HFFc6 (cell line): ENCODE measurements at regions not wholly inside any gene's neighbourhood (a gene's known extent, or its start where the extent isn't known, plus 50 kb on each side); places are given as distances from the start of the nearest gene placed in this dataset.

Source experiments
- DNase-seq: peaks from one replicate; pipeline ENCODE4 v3.0.0-alpha.2; 2018
- H3K27ac Mint-ChIP-seq: 2 replicates; pipeline ENCODE4 v1.8.0; 2020; ENCODE audit warnings: mild to moderate bottlenecking, mixed read lengths
- H3K27me3 Mint-ChIP-seq: 2 replicates; pipeline ENCODE4 v1.8.0; 2021; ENCODE audit warnings: mild to moderate bottlenecking, moderate library complexity, mixed read lengths; ENCODE audit not compliant: insufficient read depth
- H3K36me3 Mint-ChIP-seq: 2 replicates; pipeline ENCODE4 v1.8.0; 2021; ENCODE audit warnings: low read depth, mixed read lengths
- H3K4me1 Mint-ChIP-seq: 2 replicates; pipeline ENCODE4 v1.8.0; 2020; ENCODE audit warnings: low read depth, mixed read lengths
- H3K4me3 Mint-ChIP-seq: 2 replicates; pipeline ENCODE4 v1.8.0; 2020; ENCODE audit warnings: mild to moderate bottlenecking, moderate library complexity, mixed read lengths
- H3K9me3 Mint-ChIP-seq: 2 replicates; pipeline ENCODE4 v1.8.0; 2020; ENCODE audit warnings: mild to moderate bottlenecking, mixed read lengths
- TF ChIP-seq, protein P1 (sequence below): fragments of 200-600 bp; sonication (generic); IDR thresholded peaks from 2 replicates; pipeline ENCODE4 v1.5.0; 2021; ENCODE audit warnings: antibody characterized with exemption, mild to moderate bottlenecking

DNA sequence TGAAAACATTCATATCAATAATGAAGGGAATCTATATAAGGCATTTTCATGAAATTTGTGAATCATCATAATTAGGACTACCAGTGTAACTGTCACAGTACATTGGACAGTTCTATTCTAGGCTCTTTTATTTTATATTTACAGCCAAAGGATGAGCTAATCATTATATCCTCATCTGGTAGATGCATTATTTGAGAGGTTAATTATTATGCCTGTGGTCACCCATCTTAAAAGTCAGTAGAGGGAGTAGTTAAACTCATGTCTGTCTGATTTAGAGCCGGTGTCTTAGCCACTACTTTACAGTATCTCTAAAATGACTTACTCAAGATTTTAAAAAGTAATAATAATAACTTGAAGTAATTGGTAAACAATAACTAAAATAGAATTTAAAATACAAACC, 899.3 kb upstream of the MAP3K7 start:
- Mint-ChIP-seq H3K36me3 (no peaks in the 10 kb centered on the region), H3K27ac (no peak overlapping the region), H3K9me3 (peaks cover 17% of the 10 kb centered on the region; the same call in 1 of the 2 replicates), H3K4me1 (no peaks in the 10 kb centered on the region), H3K4me3 (no peak overlapping the region), H3K27me3 (no peaks in the 10 kb centered on the region)
- no peak for DNase-seq
- TF ChIP-seq, protein P1, sequence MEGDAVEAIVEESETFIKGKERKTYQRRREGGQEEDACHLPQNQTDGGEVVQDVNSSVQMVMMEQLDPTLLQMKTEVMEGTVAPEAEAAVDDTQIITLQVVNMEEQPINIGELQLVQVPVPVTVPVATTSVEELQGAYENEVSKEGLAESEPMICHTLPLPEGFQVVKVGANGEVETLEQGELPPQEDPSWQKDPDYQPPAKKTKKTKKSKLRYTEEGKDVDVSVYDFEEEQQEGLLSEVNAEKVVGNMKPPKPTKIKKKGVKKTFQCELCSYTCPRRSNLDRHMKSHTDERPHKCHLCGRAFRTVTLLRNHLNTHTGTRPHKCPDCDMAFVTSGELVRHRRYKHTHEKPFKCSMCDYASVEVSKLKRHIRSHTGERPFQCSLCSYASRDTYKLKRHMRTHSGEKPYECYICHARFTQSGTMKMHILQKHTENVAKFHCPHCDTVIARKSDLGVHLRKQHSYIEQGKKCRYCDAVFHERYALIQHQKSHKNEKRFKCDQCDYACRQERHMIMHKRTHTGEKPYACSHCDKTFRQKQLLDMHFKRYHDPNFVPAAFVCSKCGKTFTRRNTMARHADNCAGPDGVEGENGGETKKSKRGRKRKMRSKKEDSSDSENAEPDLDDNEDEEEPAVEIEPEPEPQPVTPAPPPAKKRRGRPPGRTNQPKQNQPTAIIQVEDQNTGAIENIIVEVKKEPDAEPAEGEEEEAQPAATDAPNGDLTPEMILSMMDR = no peak

DNA sequence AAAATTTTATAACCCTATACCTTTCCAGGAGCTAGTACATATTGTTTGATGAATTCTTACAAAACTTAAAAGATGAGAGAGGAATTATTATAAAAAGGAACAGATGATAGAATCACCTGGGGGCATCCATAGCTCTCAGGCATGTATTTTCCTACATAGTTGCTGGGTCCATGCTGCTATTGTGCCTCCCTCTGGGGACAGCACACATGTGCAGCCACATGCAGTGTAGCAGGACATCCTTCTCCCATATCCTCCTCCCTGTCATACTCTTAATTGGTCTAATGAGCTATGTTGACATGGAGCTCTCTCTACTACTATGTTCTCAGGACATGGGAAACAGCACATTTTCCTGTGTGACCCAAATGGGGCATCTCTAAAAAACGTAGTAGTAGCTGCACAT, 898.2 kb upstream of the MAP3K7 start:
- Mint-ChIP-seq H3K9me3 (peaks cover 28% of the 10 kb centered on the region; the same call in 1 of the 2 replicates), H3K27me3 (no peaks in the 10 kb centered on the region), H3K27ac (no peak overlapping the region), H3K4me1 (no peaks in the 10 kb centered on the region), H3K4me3 (no peak overlapping the region), H3K36me3 (no peaks in the 10 kb centered on the region)
- TF ChIP-seq, protein P1 = no peak
- no peak for DNase-seq

DNA sequence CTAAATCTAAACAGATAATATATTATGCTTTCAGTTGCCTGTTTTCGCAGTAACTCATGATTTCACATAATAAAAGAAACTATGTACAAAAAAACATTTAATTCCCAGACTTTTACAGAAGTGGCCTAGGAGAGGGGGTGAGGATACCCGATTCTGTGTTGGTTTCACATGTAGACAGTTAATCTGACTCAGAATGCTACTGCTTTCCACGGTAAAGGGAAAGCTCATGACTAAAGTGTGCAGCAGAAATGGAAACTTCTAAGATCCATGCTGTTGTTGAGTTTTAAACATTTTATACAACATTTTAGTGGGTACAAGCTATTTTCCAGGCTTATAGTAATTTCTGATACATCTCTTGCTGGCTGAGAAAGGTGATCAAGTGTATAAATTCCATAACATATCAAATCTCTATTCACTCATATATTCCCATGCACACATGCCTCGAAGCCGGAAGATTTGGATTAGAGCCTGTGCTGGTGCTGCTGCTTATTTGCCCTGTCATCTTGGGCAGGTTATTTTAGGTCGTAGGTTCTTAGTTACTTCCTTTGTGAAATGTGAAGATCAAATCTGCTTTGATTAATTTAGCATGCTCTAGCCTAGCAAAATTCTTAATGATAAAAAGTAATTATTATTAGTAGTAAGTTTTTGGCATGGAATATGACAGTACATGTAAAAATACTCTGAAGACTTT, 896.7 kb upstream of the MAP3K7 start:
- Mint-ChIP-seq H3K4me1 (no peaks in the 10 kb centered on the region), H3K27me3 (no peaks in the 10 kb centered on the region), H3K9me3 (peaks cover 31% of the 10 kb centered on the region; the same call in 1 of the 2 replicates), H3K4me3 (no peak overlapping the region), H3K36me3 (no peaks in the 10 kb centered on the region), H3K27ac (no peak overlapping the region)
- TF ChIP-seq, protein P1 = no peak
- DNase-seq = no peak

DNA sequence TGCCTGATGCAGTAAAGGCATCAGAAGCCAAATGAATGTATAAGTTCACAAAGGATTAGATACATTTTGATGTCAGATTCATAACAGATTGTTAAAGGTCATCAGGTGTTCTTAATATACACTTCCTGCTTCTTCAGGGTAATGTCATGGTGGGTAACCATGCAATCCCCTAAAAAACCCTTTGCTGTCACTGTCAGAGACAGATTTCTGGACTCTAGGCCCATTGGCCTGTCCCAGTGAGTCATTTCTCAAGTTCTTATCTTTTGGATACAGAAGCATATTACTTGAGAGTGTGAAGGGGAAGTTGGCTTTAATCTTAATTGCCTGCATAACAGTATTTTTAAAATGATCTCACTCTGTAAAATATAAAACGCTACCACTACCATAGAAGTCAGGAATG, 895.6 kb upstream of the MAP3K7 start:
- DNase-seq = no peak
- Mint-ChIP-seq H3K9me3 (peaks cover 30% of the 10 kb centered on the region), H3K27ac (no peak overlapping the region), H3K4me1 (no peaks in the 10 kb centered on the region), H3K27me3 (no peaks in the 10 kb centered on the region), H3K4me3 (no peak overlapping the region), H3K36me3 (no peaks in the 10 kb centered on the region)
- TF ChIP-seq, protein P1 = no peak

DNA sequence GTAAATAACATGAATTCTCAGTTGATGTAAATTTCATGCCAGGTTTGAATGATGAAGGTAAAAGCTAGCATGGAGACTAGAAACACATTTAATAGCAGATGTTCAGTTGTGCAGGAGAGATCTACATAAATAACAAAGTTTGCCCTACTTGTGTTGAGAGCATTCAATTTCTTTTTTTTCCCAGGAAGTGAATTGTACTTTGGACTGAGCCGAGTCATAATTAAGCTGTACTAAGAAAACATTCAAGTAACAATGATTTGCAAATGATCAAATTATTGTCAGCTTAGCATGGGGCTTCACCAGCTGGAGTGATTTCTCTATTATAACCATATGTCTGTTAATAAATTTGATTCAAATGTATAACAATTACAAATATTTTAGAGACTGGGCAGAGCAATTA, 893.5 kb upstream of the MAP3K7 start:
- Mint-ChIP-seq H3K4me3 (no peak overlapping the region), H3K4me1 (no peaks in the 10 kb centered on the region), H3K36me3 (no peaks in the 10 kb centered on the region), H3K27ac (no peak overlapping the region), H3K27me3 (no peaks in the 10 kb centered on the region), H3K9me3 (peaks cover 36% of the 10 kb centered on the region)
- TF ChIP-seq, protein P1 = no peak
- no peak for DNase-seq
